Epithelial cell of proximal tubule (primary cell): ENCODE measurements at regions not wholly inside any gene's neighbourhood (a gene's known extent, or its start where the extent isn't known, plus 50 kb on each side); places are given as distances from the start of the nearest gene placed in this dataset.

Experiments
- DNase-seq: peaks from one replicate; pipeline ENCODE4 v3.0.0-alpha.2; 2011; ENCODE audit warnings: low read depth
- H3K4me3 ChIP-seq: 2 replicates; pipeline ENCODE4 v1.5.1; 2011; ENCODE audit warnings: low read depth, mild to moderate bottlenecking, low read length
- CTCF ChIP-seq: conservative IDR thresholded peaks from 2 replicates; pipeline ENCODE4 v1.5.1; 2012; ENCODE audit warnings: low read depth, mild to moderate bottlenecking, low read length

- no peak for DNase-seq
- TF ChIP-seq CTCF = no peak
- no peak overlapping the region for H3K4me3 ChIP-seq
These were observed 167.7 kb downstream of the PLPP3 start for GRCh38 chr1:56411484-56412180.

- TF ChIP-seq CTCF = no peak
- H3K4me3 ChIP-seq = no peak overlapping the region
- DNase-seq = no peak
These were observed 168.3 kb downstream of the PLPP3 start for GRCh38 chr1:56411021-56411420.

- no peak for TF ChIP-seq CTCF
- no peak for DNase-seq
- no peak overlapping the region for H3K4me3 ChIP-seq
These were observed 169.0 kb downstream of the PLPP3 start for GRCh38 chr1:56410405-56410804.

GRCh38 chr1:56409112-56409691 is 170.2 kb downstream of the PLPP3 start:
- no peak for DNase-seq
- no peak overlapping the region for H3K4me3 ChIP-seq
- TF ChIP-seq CTCF = peak; percentile 64

GRCh38 chr1:56406821-56407220 is 172.5 kb downstream of the PLPP3 start:
- H3K4me3 ChIP-seq = no peak overlapping the region
- DNase-seq = no peak
- TF ChIP-seq CTCF = no peak

GRCh38 chr1:56404561-56405030 is 174.8 kb downstream of the PLPP3 start:
- H3K4me3 ChIP-seq = no peak overlapping the region
- DNase-seq = no peak
- TF ChIP-seq CTCF = no peak

GRCh38 chr1:56404066-56404465 is 175.3 kb downstream of the PLPP3 start:
- DNase-seq = no peak
- no peak overlapping the region for H3K4me3 ChIP-seq
- TF ChIP-seq CTCF = no peak
